Breast epithelium (tissue), 4 donors: ENCODE measurements at regions not wholly inside any gene's neighbourhood (a gene's known extent, or its start where the extent isn't known, plus 50 kb on each side); places are given as distances from the start of the nearest gene placed in this dataset.

Experiments used
- DNase-seq, 2 donors: peaks; one replicate each; pipeline ENCODE4 v3.0.0-alpha.2; 2019; ENCODE audit warnings: low spot score in 2 of 2
- H3K27ac ChIP-seq, 2 donors: fragments of 200-600 bp; sonication (generic) in 1 of 2; one replicate each; pipeline ENCODE4 v1.5.1; 2016 to 2019; ENCODE audit warnings: mild to moderate bottlenecking in 1 of 2
- H3K27me3 ChIP-seq, 2 donors: fragments of 200-600 bp; sonication (generic) in 1 of 2; one replicate each; pipeline versions ENCODE4 v1.5.1 to v1.6.0; 2017 to 2019; ENCODE audit warnings: control low read depth in 1 of 2, mild to moderate bottlenecking in 1 of 2
- H3K36me3 ChIP-seq: fragments of 200-600 bp; one replicate; pipeline ENCODE4 v1.5.1; 2019
- H3K4me1 ChIP-seq, 2 donors: fragments of 200-600 bp; sonication (generic); one replicate each; pipeline ENCODE4 v1.5.1; 2016 to 2019; ENCODE audit warnings: control low read depth in 1 of 2
- H3K4me3 ChIP-seq, 3 donors: fragments of 200-600 bp; sonication (generic); 1 replicate in 2 of 3; 2 replicates in 1 of 3; pipeline ENCODE4 v1.5.1; 2016 to 2019; ENCODE audit warnings: mild to moderate bottlenecking in 3 of 3, moderate library complexity in 2 of 3
- H3K9me3 ChIP-seq, 2 donors: fragments of 200-600 bp; sonication (generic) in 1 of 2; one replicate each; pipeline ENCODE4 v1.5.1; 2016 to 2019; ENCODE audit warnings: control low read depth in 1 of 2
- POLR2A ChIP-seq: fragments of 450-650 bp; IDR thresholded peaks from one replicate; pipeline ENCODE4 v1.6.1; 2016; ENCODE audit warnings: antibody characterized with exemption, mild to moderate bottlenecking, moderate library complexity
- POLR2AphosphoS5 ChIP-seq, 3 donors: sonication (generic); formaldehyde crosslinking; IDR thresholded peaks; one replicate each; pipeline ENCODE4 v1.6.1; 2017; ENCODE audit warnings: antibody characterized with exemption in 3 of 3
- intact Hi-C: fragments of 100-400 bp; cut with DNase I; formaldehyde crosslinking; loops from one replicate; pipeline ENCODE4 v1.15.1; 2023; ENCODE audit warnings: low total_unique reads
- TF ChIP-seq, protein P1 (sequence below), 3 donors: fragments of 450-650 bp; IDR thresholded peaks; one replicate each; pipeline ENCODE4 v1.5.1; 2016 to 2017; ENCODE audit warnings: antibody characterized with exemption in 3 of 3, mild to moderate bottlenecking in 3 of 3, moderate library complexity in 3 of 3

DNA sequence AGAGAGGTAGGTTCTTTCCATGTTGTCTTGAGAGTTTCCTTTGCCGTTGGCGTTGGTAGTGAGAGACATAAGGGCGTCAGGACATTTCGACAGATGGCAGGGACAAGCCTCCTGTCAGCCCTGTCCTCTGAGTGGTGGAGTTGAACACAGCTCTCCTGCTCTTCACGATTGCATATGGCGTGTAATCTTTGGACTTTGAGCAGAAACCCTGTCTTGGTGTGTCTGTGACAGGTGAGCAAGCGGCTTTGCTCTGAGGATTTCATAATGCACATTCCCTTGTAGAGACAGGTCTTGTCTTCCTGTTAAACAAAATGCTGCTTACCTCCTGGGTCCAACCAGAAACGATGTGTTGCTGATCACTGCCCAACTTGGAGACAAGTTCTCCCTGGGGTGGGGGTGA lies 146.5 kb downstream of the NXNL2 start:
- no peak for TF ChIP-seq POLR2AphosphoS5 (IDR thresholded peaks at IDR 0.05)
- no peak for TF ChIP-seq POLR2A
- TF ChIP-seq, protein P1, sequence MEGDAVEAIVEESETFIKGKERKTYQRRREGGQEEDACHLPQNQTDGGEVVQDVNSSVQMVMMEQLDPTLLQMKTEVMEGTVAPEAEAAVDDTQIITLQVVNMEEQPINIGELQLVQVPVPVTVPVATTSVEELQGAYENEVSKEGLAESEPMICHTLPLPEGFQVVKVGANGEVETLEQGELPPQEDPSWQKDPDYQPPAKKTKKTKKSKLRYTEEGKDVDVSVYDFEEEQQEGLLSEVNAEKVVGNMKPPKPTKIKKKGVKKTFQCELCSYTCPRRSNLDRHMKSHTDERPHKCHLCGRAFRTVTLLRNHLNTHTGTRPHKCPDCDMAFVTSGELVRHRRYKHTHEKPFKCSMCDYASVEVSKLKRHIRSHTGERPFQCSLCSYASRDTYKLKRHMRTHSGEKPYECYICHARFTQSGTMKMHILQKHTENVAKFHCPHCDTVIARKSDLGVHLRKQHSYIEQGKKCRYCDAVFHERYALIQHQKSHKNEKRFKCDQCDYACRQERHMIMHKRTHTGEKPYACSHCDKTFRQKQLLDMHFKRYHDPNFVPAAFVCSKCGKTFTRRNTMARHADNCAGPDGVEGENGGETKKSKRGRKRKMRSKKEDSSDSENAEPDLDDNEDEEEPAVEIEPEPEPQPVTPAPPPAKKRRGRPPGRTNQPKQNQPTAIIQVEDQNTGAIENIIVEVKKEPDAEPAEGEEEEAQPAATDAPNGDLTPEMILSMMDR (IDR thresholded peaks at IDR 0.05), result no peak
- Histone ChIP-seq H3K4me1 (no peaks in the 10 kb centered on the region), H3K27ac (no peak overlapping the region), H3K27me3 (no peaks in the 10 kb centered on the region), H3K36me3 (no peaks in the 10 kb centered on the region), H3K9me3 (no peaks in the 10 kb centered on the region), H3K4me3 (no peak overlapping the region)
- no peak for DNase-seq
- intact Hi-C loops, result no loop called here

DNA sequence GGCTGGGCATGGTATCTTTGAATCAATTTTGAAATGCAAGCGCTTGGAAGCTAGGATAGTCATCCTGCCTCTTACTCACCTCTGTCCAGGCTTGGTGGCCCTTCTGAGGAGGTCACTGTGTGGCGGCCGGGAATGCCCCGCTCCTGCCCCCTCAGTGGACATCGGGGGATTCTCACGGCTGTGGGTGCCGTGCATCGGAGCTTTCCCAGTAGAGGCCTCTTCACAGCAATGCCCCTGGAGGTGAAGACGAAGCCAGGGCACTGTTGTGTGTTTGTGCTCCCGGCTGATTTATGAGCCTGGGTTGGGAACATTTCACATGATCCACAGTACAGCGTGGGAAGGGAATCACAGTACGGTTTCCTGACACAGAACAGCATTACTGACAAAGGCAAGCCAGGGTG lies 147.5 kb downstream of the NXNL2 start:
- no peak overlapping the region for H3K27ac ChIP-seq

DNA sequence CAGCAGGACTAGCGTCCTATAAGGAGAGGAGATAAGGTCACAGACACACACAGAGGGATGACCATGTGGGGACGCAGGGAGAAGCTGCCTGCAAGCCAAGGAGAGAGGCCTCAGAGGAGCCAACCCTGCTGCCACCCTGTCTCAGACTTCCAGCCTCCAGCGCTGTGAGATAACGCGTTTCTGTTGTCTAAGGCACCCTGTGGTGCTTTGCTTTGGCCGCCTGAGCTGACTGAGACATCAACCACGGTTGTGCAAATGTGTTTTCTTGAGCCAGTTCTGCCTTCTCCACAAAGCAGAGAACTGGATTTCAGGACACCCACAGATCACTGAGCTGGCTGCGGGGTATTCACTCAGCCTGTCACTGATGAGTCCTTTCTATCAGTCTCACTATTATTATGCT lies 149.1 kb downstream of the NXNL2 start:
- TF ChIP-seq, protein P1 (IDR thresholded peaks at IDR 0.05), result no peak
- TF ChIP-seq POLR2A, result no peak
- TF ChIP-seq POLR2AphosphoS5 (IDR thresholded peaks at IDR 0.05), result no peak
- no peak for DNase-seq
- no peak overlapping the region for H3K4me3 ChIP-seq
- intact Hi-C loops, result no loop called here
- no peak overlapping the region for H3K27ac ChIP-seq
- no peaks in the 10 kb centered on the region for H3K27me3 ChIP-seq
- no peaks in the 10 kb centered on the region for H3K9me3 ChIP-seq
- no peaks in the 10 kb centered on the region for H3K36me3 ChIP-seq
- H3K4me1 ChIP-seq, result no peaks in the 10 kb centered on the region

More for the DNA sequence above, 147.5 kb downstream of the NXNL2 start:
- no peaks in the 10 kb centered on the region for H3K9me3 ChIP-seq
- TF ChIP-seq, protein P1 (IDR thresholded peaks at IDR 0.05), result no peak
- TF ChIP-seq POLR2AphosphoS5 (IDR thresholded peaks at IDR 0.05), result no peak
- no peaks in the 10 kb centered on the region for H3K36me3 ChIP-seq
- H3K4me3 ChIP-seq, result no peak overlapping the region
- H3K4me1 ChIP-seq, result no peaks in the 10 kb centered on the region
- no peak for DNase-seq
- no peaks in the 10 kb centered on the region for H3K27me3 ChIP-seq
- intact Hi-C loops, result no loop called here

DNA sequence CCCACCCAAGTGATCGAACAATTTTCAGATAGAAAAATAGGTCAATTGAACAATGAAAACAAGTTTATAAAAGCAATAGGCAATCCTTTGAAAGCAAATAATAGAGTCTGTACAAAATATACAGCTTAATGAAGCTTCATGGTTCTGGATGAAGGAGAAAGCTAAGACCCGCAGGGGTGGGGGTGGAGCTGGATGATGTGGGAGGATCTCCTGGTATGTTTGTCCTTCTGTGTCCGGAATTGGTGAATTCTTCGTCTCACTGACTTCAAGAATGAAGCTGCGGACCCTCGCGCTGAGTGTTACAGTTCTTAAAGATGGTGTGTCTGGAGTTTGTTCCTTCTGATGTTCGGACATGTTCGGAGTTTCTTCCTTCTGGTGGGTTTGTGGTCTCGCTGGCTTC lies 149.9 kb downstream of the NXNL2 start:
- Histone ChIP-seq H3K9me3 (no peaks in the 10 kb centered on the region), H3K27ac (no peak overlapping the region), H3K27me3 (no peaks in the 10 kb centered on the region), H3K36me3 (no peaks in the 10 kb centered on the region), H3K4me3 (no peak overlapping the region), H3K4me1 (no peaks in the 10 kb centered on the region)
- no peak for DNase-seq
- intact Hi-C loops, result no loop called here
- TF ChIP-seq POLR2A (no peak), POLR2AphosphoS5 (IDR thresholded peaks at IDR 0.05) (no peak)
- TF ChIP-seq, protein P1 (IDR thresholded peaks at IDR 0.05), result no peak

DNA sequence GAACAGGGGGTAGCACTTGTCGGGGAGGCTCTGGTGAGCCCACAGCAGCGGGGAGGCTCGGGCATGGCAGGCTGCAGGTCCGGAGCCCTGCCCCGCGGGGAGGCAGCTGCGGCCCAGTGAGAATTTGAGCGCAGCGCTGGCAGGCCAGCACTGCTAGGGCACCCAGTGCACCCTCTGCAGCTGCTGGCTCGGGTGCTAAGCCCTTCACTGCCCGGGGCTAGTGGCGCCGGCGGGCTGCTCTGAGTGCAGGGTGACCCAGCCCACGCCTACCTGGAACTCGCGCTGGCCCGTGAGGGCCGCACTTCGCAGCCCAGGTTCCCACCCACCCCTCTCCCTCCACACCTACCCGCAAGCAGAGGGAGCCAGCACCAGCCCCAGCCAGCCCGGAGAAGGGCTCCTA lies 151.0 kb downstream of the NXNL2 start:
- Histone ChIP-seq H3K9me3 (no peaks in the 10 kb centered on the region), H3K36me3 (no peaks in the 10 kb centered on the region), H3K27me3 (no peaks in the 10 kb centered on the region), H3K4me1 (no peaks in the 10 kb centered on the region), H3K4me3 (no peak overlapping the region), H3K27ac (no peak overlapping the region)
- no peak for DNase-seq
- intact Hi-C loops, result no loop called here
- TF ChIP-seq, protein P1 (IDR thresholded peaks at IDR 0.05), result no peak
- no peak for TF ChIP-seq POLR2AphosphoS5 (IDR thresholded peaks at IDR 0.05)
- no peak for TF ChIP-seq POLR2A
